ENCODE measurements at regions not wholly inside any gene's neighbourhood (a gene's known extent, or its start where the extent isn't known, plus 50 kb on each side); places are given as distances from the start of the nearest gene placed in this dataset.

GRCh38 chr2:203814661-203815540 lies 52.7 kb upstream of the CTLA4 start:
- peak; percentile 77 for DNase-seq

GRCh38 chr2:203815541-203815898 lies 52.1 kb upstream of the CTLA4 start:
- DNase-seq: no peak

- no peak for DNase-seq
These were observed 50.4 kb upstream of the CTLA4 start for GRCh38 chr2:203817147-203817546.

Data from SHP77 treated with DMSO at 0.1 percent for 48 hours (cell line).